HuH-7.5 (cell line): ENCODE measurements at regions not wholly inside any gene's neighbourhood (a gene's known extent, or its start where the extent isn't known, plus 50 kb on each side); places are given as distances from the start of the nearest gene placed in this dataset.
"Not testable (repeated sequence)": the region's sequence is repeated elsewhere in the genome, so short reads cannot be mapped to it uniquely, and the experiment has no call there.

ENCODE experiments used
- DNase-seq: peaks from one replicate; pipeline ENCODE4 v3.0.0; 2011; ENCODE audit warnings: low spot score

DNA sequence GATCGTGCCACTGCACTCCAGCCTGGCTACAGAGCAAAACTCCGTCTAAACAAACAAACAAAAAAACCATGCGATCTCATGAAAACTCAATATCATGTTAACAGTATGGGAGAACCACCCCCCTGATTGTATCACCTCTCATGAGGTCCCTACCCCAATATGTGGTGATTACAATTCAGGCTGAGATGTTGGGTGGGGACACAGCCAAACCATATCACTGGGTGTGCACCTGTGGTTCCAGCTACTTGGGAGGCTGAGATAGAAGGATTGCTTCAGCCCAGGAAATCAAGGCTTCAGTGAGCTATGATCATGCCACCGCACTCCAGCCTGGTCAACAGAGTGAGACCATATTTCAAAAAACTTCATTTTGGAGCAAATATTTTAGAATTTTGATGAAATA, 1094.7 kb upstream of the CDH8 start:
- no peak for DNase-seq

DNA sequence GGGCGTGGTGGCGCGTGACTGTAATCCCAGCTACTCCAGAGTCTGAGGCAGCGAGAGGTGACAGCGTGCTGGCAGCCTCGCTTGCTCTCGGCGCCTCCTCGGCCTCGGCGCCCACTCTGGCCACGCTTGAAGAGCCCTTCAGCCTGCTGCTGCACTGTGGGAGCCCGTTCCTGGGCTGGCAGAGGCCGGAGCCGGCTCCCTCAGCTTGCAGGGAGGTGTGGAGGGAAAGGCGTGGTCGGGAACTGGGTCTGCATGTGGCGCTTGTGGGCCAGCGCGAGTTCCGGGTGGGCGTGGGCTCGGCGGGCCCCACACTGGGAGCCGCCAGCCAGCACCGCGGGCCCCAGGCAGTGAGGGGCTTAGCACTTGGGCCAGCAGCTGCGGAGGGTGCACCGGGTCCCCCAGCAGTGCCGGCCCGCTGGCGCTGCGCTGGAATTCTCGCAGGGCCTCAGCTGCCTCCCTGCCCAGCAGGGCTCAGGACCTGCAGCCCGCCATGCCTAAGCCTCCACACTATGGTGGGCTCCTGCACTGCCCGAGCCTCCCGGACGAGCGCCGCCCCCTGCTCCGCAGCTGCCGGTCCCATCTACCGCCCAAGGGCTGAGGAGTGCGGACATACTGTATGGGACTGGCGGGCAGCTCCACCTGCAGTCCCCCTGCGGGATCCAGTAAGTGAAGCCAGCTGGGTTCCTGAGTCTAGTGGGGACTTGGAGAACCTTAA, 1093.3 kb upstream of the CDH8 start:
- DNase-seq, result no peak

GRCh38 chr16:63119905-63120304, 1083.7 kb upstream of the CDH8 start:
- DNase-seq, result not testable (repeated sequence)

DNA sequence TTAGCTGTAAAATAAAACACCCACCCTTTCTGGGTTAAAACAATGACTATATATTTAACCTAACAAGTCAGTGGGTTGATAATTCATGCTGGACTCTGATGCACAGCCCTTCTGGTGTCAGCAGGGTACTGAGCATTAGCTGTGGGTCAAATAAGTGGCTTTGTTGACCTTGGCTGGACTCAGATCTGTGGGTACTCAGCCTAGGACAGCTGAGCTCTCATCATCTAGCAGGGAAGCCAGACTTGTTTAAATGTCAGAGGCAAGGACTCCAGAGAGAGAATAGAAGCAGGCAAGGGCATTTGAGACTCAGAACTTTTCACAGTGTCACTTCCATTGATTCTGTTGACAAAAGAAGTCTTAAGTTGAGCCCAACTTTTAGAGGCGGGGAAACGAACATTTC, 1063.8 kb upstream of the CDH8 start:
- DNase-seq, result no peak

DNA sequence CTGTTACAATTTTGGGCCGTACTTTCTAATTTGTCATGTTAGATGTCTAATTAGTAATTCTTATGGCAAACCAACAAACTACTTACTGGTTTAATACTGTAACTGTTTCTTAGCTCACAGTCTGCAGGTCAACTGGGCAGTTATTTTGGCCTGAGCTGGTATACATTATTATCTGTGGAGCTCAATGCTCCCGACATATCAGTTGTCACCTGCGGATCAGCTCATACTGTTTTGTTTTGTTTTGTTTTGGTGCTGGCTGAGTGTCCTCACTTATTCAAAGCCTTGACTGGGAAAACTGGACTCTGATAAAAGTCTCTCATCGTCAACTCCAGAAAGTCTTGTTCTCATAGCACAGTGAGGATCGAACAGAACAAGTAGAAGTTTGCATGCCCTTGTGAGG, 1060.6 kb upstream of the CDH8 start:
- DNase-seq, result no peak

GRCh38 chr16:63092736-63093135, 1056.5 kb upstream of the CDH8 start:
- DNase-seq, result no peak

GRCh38 chr16:63082101-63082500, 1045.9 kb upstream of the CDH8 start:
- DNase-seq, result no peak

GRCh38 chr16:63080746-63081145, 1044.5 kb upstream of the CDH8 start:
- no peak for DNase-seq

- DNase-seq, result no peak
Observed at GRCh38 chr16:63069047-63069446, 1032.8 kb upstream of the CDH8 start.

DNA sequence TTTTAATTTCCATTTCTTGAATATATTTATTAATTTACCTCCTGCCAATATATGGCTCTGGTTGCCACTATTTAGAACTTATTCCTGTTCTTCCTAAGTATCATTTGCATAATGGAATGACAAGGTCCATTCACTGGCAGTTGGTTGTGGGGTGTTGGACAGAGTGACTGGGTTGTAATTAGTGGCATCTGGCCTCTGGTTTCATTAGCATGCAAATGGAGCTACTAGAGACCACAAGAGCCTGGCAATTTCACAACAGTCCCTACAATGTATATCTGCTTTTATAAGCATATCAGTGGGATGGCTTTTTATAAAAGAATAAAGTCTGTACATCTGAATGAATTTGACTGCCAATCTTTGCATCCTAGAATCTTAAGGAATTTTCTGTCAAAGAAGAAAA, 1030.9 kb upstream of the CDH8 start:
- no peak for DNase-seq

- DNase-seq, result no peak
Observed at GRCh38 chr16:63066552-63066951, 1030.3 kb upstream of the CDH8 start.

GRCh38 chr16:63061319-63061718, 1025.1 kb upstream of the CDH8 start:
- DNase-seq, result no peak

DNA sequence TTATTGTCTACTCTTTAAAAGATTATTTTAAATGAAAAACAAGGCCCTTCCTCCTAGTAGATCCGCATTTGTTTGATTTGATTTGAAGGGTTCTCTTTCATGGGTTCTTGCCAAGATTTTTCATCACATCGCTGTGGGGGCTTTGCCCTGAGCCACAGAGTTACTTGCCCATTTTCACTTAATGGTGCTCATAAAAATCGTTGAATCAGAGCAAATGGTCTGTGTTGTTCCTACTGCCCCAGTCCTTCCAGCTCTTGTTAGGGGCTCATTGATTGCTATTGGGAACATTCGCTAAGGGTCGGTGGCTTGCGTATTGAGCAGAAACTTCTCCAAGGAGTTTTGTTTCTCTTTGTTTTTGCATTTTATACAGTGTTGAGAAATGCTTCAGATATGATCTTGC, 1023.4 kb upstream of the CDH8 start:
- no peak for DNase-seq

GRCh38 chr16:63057341-63057740, 1021.1 kb upstream of the CDH8 start:
- no peak for DNase-seq

GRCh38 chr16:63050391-63050790, 1014.2 kb upstream of the CDH8 start:
- DNase-seq, result no peak

- DNase-seq, result no peak
Observed at GRCh38 chr16:63038397-63039106, 1002.3 kb upstream of the CDH8 start.

GRCh38 chr16:63037761-63038396, 1001.6 kb upstream of the CDH8 start:
- DNase-seq, result no peak

- DNase-seq, result no peak
Observed at GRCh38 chr16:63018581-63019223, 982.5 kb upstream of the CDH8 start.

GRCh38 chr16:63008688-63009087, 972.5 kb upstream of the CDH8 start:
- DNase-seq, result no peak

DNA sequence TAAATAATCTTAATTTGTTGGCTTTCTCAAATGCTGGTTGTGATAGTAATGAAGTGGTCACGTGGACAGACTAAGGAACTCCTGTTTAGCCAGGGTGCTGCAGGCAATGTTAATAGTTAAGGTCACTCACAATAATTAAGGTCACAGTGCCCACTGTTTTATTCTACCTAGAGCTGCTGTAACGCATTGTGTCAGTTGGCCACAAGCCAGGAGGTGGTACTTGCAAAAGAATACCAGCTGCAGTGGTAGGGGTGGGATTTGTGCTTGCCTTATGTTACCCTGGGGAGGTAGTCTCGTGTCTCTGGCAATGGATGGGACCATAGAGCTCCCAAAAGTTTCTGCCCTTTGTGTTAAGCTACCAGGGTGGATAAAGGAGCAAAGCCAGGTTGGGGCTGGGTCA, 969.1 kb upstream of the CDH8 start:
- DNase-seq, result no peak

DNA sequence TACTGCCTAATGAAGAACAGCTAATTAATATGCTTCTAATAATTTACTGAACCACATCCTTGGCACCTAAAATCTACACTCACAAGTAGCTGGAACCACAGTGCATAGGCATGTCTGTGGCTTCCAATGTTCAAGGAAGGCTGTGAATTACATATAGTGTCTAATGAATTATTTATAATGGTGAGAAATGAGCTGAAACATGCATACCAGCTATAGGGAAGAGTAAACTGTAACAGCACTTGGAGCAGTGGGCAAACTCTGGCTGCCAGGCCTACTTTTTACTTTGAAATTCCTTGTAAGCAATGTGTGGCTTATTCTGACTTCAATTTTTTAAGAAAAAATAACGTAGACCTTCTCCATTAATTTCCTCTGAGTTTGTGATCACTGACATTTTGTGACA, 953.2 kb upstream of the CDH8 start:
- no peak for DNase-seq

GRCh38 chr16:62985722-62986121, 949.5 kb upstream of the CDH8 start:
- DNase-seq, result no peak

DNA sequence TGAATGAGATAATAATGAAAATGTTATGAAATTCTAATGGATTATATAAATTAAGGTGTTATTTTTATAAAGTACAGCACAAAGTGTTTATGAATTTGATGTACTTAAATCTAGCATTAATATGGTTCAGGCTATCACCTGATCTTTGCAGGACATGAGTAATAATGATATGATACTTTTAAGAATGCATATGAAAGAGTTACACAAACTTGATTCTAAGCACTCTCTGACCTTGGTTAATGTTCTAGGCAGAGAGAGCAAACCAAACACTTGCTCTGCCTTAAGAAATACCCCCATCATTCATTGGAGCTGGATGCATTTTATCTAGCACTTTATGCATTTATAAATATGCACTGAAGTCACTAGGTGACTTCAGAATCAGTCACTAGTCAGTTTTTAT, 942.2 kb upstream of the CDH8 start:
- no peak for DNase-seq
